GM23338 (cell line): ENCODE measurements at regions not wholly inside any gene's neighbourhood (a gene's known extent, or its start where the extent isn't known, plus 50 kb on each side); places are given as distances from the start of the nearest gene placed in this dataset.

Source experiments
- ATAC-seq: fragments of 200-7000 bp; cut with Tn5 transposase; 3 replicates; pipeline ENCODE4 v1.9.1; 2020
- DNase-seq: peaks from one replicate; pipeline ENCODE4 v3.0.0-alpha.2; 2015; ENCODE audit warnings: low spot score
- H2AFZ ChIP-seq: fragments of 200-600 bp; sonication (generic); 2 replicates; pipeline ENCODE4 v1.8.0; 2016; ENCODE audit warnings: antibody characterized with exemption, mild to moderate bottlenecking, moderate library complexity
- H3F3A ChIP-seq: fragments of 200-600 bp; sonication (generic); replicated peaks from 2 replicates; pipeline ENCODE4 v1.8.0; 2017; ENCODE audit warnings: antibody characterized with exemption, mixed run types, low read depth
- H3K27ac ChIP-seq: fragments of 200-600 bp; sonication (generic); 2 replicates; pipeline ENCODE4 v1.6.1; 2016; ENCODE audit warnings: low read depth
- H3K27me3 ChIP-seq: fragments of 200-600 bp; sonication (generic); 2 replicates; pipeline ENCODE4 v1.8.0; 2016; ENCODE audit warnings: mild to moderate bottlenecking, mixed run types, moderate library complexity; ENCODE audit not compliant: insufficient read depth
- H3K36me3 ChIP-seq: fragments of 200-600 bp; sonication (generic); 2 replicates; pipeline ENCODE4 v1.8.0; 2016; ENCODE audit warnings: mild to moderate bottlenecking; ENCODE audit not compliant: insufficient read depth
- H3K4me1 ChIP-seq: fragments of 200-600 bp; sonication (generic); 2 replicates; pipeline ENCODE4 v1.8.0; 2016; ENCODE audit warnings: mild to moderate bottlenecking, moderate library complexity; ENCODE audit not compliant: insufficient read depth
- H3K4me2 ChIP-seq: fragments of 200-600 bp; sonication (generic); 2 replicates; pipeline ENCODE4 v1.7.1; 2017; ENCODE audit warnings: mixed run types
- H3K4me3 ChIP-seq: fragments of 200-600 bp; sonication (generic); 2 replicates; pipeline ENCODE4 v1.6.1; 2016; ENCODE audit warnings: mixed run types
- H3K79me2 ChIP-seq: fragments of 200-600 bp; sonication (generic); replicated peaks from 2 replicates; pipeline ENCODE4 v1.8.0; 2017; ENCODE audit warnings: mild to moderate bottlenecking; ENCODE audit not compliant: insufficient read depth
- H3K9me2 ChIP-seq: fragments of 200-600 bp; sonication (generic); 2 replicates; pipeline ENCODE4 v1.8.0; 2017; ENCODE audit not compliant: insufficient read depth
- H4K20me1 ChIP-seq: fragments of 200-600 bp; sonication (generic); replicated peaks from 2 replicates; pipeline ENCODE4 v1.8.0; 2017; ENCODE audit warnings: mild to moderate bottlenecking; ENCODE audit not compliant: insufficient read depth
- H3K27ac Mint-ChIP-seq: 2 replicates; pipeline ENCODE4 v1.8.0; 2020; ENCODE audit warnings: inconsistent platforms, mild to moderate bottlenecking, moderate library complexity, mixed read lengths
- H3K27me3 Mint-ChIP-seq: 3 replicates; pipeline ENCODE4 v1.8.0; 2022; ENCODE audit warnings: low read depth, mild to moderate bottlenecking, moderate library complexity, mixed read lengths, inconsistent platforms; ENCODE audit not compliant: insufficient read depth, poor library complexity
- H3K36me3 Mint-ChIP-seq: 3 replicates; pipeline ENCODE4 v1.8.0; 2021; ENCODE audit warnings: low read depth, mild to moderate bottlenecking, inconsistent platforms, moderate library complexity, mixed read lengths
- H3K4me1 Mint-ChIP-seq: 3 replicates; pipeline ENCODE4 v1.8.0; 2020; ENCODE audit warnings: mild to moderate bottlenecking, inconsistent platforms, mixed read lengths
- H3K4me3 Mint-ChIP-seq: 3 replicates; pipeline ENCODE4 v1.8.0; 2021; ENCODE audit warnings: moderate library complexity, mild to moderate bottlenecking, inconsistent platforms, mixed read lengths
- H3K9me3 Mint-ChIP-seq: 3 replicates; pipeline ENCODE4 v1.8.0; 2020; ENCODE audit warnings: moderate library complexity, mild to moderate bottlenecking, inconsistent platforms, mixed read lengths
- EZH2phosphoT487 ChIP-seq: fragments of 200-600 bp; sonication (generic); IDR thresholded peaks from one replicate; pipeline ENCODE4 v1.8.1; 2018; ENCODE audit warnings: antibody characterized with exemption; ENCODE audit not compliant: unreplicated experiment
- JUNB ChIP-seq: IDR thresholded peaks from one replicate; pipeline ENCODE4 v1.6.1; 2016; ENCODE audit warnings: antibody characterized with exemption; ENCODE audit not compliant: unreplicated experiment
- NANOG ChIP-seq: IDR thresholded peaks from 2 replicates; pipeline ENCODE4 v1.6.1; 2016; ENCODE audit warnings: antibody characterized with exemption, borderline replicate concordance
- POLR2AphosphoS5 ChIP-seq: IDR thresholded peaks from 2 replicates; pipeline ENCODE4 v1.6.1; 2016; ENCODE audit warnings: antibody characterized with exemption, low read depth
- ZNF114 ChIP-seq: fragments of 250-450 bp; sonication (Bioruptor Pico); IDR thresholded peaks from 2 replicates; pipeline ENCODE4 v1.5.0; 2020; ENCODE audit warnings: mild to moderate bottlenecking, moderate library complexity
- ZNF331 ChIP-seq: fragments of 250-450 bp; sonication (Bioruptor Pico); IDR thresholded peaks from 2 replicates; pipeline ENCODE4 v1.5.0; 2020; ENCODE audit warnings: low read depth, mild to moderate bottlenecking, moderate library complexity
- TF ChIP-seq, protein P1 (sequence below): IDR thresholded peaks from 2 replicates; pipeline ENCODE4 v1.6.1; 2016; ENCODE audit warnings: antibody characterized with exemption
- TF ChIP-seq, protein P2 (sequence below): IDR thresholded peaks from one replicate; pipeline ENCODE4 v1.6.1; 2018; ENCODE audit warnings: antibody characterized with exemption; ENCODE audit not compliant: unreplicated experiment
- TF ChIP-seq, protein P3 (sequence below), 2 experiments: fragments of 200-600 bp in 1 of 2; sonication (generic) in 1 of 2; conservative IDR thresholded peaks; 2 replicates each; pipeline versions ENCODE4 v1.5.1 to v1.6.1; 2016 to 2017; ENCODE audit warnings: antibody characterized with exemption in 2 of 2, low read depth in 2 of 2, mild to moderate bottlenecking in 2 of 2, moderate library complexity in 1 of 2

DNA sequence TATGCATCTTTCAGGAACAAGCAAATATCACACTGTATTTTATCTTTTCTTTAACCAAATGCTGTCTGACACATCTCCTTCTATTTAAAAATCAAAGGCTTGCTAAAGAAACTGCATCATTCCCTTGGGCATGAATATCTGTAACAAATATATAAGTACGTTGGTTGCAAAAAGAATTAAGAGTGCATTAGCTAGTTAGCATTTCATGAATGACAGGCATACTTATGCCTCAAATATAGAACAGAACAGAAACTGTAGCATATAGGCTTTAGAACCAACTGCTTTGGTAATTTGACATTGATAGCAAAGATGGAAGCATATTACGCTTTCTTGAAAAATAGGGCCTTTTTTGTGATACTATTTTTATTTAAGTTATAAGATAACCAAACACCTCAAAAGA lies 761.2 kb downstream of the MAT2B start:
- Histone ChIP-seq H4K20me1 (no peaks in the 10 kb centered on the region), H3K9me2 (no peaks in the 10 kb centered on the region), H3K27ac (no peak overlapping the region), H3K4me1 (peaks cover 3% of the 10 kb centered on the region; the same call in 1 of the 2 replicates), H3F3A (no peaks in the 10 kb centered on the region), H3K36me3 (no peaks in the 10 kb centered on the region), H3K4me3 (no peak overlapping the region), H3K27me3 (no peaks in the 10 kb centered on the region), H3K4me2 (no peak overlapping the region), H3K79me2 (no peaks in the 10 kb centered on the region), H2AFZ (no peak overlapping the region)
- H3K4me3 Mint-ChIP-seq = no peak overlapping the region
- 0 out of 3 replicates have a peak, but pooled peaks cover 3% of the 10 kb centered on the region for H3K9me3 Mint-ChIP-seq
- ATAC-seq = no peak
- TF ChIP-seq, protein P1, sequence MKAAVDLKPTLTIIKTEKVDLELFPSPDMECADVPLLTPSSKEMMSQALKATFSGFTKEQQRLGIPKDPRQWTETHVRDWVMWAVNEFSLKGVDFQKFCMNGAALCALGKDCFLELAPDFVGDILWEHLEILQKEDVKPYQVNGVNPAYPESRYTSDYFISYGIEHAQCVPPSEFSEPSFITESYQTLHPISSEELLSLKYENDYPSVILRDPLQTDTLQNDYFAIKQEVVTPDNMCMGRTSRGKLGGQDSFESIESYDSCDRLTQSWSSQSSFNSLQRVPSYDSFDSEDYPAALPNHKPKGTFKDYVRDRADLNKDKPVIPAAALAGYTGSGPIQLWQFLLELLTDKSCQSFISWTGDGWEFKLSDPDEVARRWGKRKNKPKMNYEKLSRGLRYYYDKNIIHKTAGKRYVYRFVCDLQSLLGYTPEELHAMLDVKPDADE = no peak
- TF ChIP-seq EZH2phosphoT487 = no peak
- TF ChIP-seq ZNF114 (CRISPR knock-in tag) = no peak
- no peak for TF ChIP-seq NANOG
- no peak for TF ChIP-seq POLR2AphosphoS5
- no peak for TF ChIP-seq JUNB
- TF ChIP-seq, protein P2, sequence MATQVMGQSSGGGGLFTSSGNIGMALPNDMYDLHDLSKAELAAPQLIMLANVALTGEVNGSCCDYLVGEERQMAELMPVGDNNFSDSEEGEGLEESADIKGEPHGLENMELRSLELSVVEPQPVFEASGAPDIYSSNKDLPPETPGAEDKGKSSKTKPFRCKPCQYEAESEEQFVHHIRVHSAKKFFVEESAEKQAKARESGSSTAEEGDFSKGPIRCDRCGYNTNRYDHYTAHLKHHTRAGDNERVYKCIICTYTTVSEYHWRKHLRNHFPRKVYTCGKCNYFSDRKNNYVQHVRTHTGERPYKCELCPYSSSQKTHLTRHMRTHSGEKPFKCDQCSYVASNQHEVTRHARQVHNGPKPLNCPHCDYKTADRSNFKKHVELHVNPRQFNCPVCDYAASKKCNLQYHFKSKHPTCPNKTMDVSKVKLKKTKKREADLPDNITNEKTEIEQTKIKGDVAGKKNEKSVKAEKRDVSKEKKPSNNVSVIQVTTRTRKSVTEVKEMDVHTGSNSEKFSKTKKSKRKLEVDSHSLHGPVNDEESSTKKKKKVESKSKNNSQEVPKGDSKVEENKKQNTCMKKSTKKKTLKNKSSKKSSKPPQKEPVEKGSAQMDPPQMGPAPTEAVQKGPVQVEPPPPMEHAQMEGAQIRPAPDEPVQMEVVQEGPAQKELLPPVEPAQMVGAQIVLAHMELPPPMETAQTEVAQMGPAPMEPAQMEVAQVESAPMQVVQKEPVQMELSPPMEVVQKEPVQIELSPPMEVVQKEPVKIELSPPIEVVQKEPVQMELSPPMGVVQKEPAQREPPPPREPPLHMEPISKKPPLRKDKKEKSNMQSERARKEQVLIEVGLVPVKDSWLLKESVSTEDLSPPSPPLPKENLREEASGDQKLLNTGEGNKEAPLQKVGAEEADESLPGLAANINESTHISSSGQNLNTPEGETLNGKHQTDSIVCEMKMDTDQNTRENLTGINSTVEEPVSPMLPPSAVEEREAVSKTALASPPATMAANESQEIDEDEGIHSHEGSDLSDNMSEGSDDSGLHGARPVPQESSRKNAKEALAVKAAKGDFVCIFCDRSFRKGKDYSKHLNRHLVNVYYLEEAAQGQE = no peak
- TF ChIP-seq, protein P3, sequence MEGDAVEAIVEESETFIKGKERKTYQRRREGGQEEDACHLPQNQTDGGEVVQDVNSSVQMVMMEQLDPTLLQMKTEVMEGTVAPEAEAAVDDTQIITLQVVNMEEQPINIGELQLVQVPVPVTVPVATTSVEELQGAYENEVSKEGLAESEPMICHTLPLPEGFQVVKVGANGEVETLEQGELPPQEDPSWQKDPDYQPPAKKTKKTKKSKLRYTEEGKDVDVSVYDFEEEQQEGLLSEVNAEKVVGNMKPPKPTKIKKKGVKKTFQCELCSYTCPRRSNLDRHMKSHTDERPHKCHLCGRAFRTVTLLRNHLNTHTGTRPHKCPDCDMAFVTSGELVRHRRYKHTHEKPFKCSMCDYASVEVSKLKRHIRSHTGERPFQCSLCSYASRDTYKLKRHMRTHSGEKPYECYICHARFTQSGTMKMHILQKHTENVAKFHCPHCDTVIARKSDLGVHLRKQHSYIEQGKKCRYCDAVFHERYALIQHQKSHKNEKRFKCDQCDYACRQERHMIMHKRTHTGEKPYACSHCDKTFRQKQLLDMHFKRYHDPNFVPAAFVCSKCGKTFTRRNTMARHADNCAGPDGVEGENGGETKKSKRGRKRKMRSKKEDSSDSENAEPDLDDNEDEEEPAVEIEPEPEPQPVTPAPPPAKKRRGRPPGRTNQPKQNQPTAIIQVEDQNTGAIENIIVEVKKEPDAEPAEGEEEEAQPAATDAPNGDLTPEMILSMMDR (conservative IDR thresholded peaks at IDR 0.05; ENCODE audit: low read depth in 2 of 2) = no peak
- no peak for TF ChIP-seq ZNF331 (CRISPR knock-in tag)
- no peak for DNase-seq
- no peaks in the 10 kb centered on the region for H3K27me3 Mint-ChIP-seq
- H3K4me1 Mint-ChIP-seq = no peaks in the 10 kb centered on the region; the same call in 2 of the 3 replicates
- peaks cover 6% of the 10 kb centered on the region; the same call in 1 of the 3 replicates for H3K36me3 Mint-ChIP-seq
- no peak overlapping the region for H3K27ac Mint-ChIP-seq

DNA sequence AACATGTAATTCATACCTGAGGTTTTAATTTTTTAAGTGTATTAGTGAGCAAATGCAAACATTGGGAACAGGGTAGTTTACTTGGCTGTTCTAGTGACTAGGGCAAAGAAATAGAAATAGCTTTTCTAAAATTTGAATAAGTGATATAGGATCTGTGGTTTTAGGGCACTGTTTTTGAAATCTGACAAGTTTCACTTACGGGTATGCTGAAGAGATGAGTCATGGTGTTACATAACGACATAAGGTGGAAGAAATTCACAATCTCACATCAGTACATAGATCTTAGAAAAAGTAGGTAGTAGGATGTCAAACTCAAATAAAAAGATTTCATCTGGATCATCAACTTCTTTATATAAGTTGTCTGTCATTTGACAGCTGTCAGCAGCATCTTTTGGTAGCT lies 772.3 kb downstream of the MAT2B start:
- H3F3A ChIP-seq = no peaks in the 10 kb centered on the region
- DNase-seq (no peak), ATAC-seq (no peak)
- Mint-ChIP-seq H3K36me3 (no peaks in the 10 kb centered on the region), H3K27me3 (peaks cover 2% of the 10 kb centered on the region), H3K9me3 (no peaks in the 10 kb centered on the region), H3K4me3 (no peak overlapping the region), H3K27ac (no peak overlapping the region), H3K4me1 (peaks cover 5% of the 10 kb centered on the region; the same call in 2 of the 3 replicates)
- no peaks in the 10 kb centered on the region for H3K4me1 ChIP-seq
- H3K27ac ChIP-seq = no peak overlapping the region
- no peaks in the 10 kb centered on the region for H3K79me2 ChIP-seq
- H4K20me1 ChIP-seq = no peaks in the 10 kb centered on the region
- no peaks in the 10 kb centered on the region for H3K27me3 ChIP-seq
- H3K36me3 ChIP-seq = no peaks in the 10 kb centered on the region
- no peak overlapping the region for H2AFZ ChIP-seq
- no peak overlapping the region for H3K4me2 ChIP-seq
- H3K4me3 ChIP-seq = no peak overlapping the region
- H3K9me2 ChIP-seq = no peaks in the 10 kb centered on the region
- TF ChIP-seq ZNF331 (CRISPR knock-in tag) = no peak
- TF ChIP-seq, protein P3 (conservative IDR thresholded peaks at IDR 0.05; ENCODE audit: low read depth in 2 of 2) = no peak
